ENCODE measurements at regions not wholly inside any gene's neighbourhood (a gene's known extent, or its start where the extent isn't known, plus 50 kb on each side); places are given as distances from the start of the nearest gene placed in this dataset.

DNA sequence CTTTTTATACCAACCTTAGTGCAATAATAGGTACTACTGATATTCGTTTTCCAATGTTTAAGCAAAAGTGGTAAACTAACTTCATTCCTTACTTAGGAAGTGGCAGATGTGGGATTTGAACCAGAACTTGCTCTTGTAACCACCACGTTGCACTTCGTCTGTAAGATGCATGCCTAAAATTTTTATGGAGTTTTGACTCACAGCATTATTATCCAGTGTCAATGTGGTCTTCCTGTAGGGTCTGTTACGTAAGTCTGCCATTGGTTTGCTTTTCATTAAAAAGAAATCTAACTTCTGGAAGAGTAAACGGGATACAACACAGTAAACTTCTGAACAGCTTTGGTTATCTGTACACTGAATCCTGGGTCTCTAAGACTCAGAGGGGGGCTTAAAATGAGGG is 521.0 kb upstream of the WWC1 start:
- no peak for DNase-seq (ENCODE audit: low spot score)
- Histone ChIP-seq H2AFZ (ENCODE audit: low read length) (no peak overlapping the region), H3K4me2 (ENCODE audit: low read length) (no peak overlapping the region), H3K36me3 (ENCODE audit: insufficient read depth, low read length) (no peaks in the 10 kb centered on the region), H3K27ac (ENCODE audit: low read depth, low read length, poor library complexity, severe bottlenecking) (no peak overlapping the region), H3K4me1 (ENCODE audit: insufficient read depth, low read length, poor library complexity, severe bottlenecking) (no peaks in the 10 kb centered on the region), H3K9me2 (ENCODE audit: insufficient read depth, low read length) (no peaks in the 10 kb centered on the region), H3K4me3 (ENCODE audit: low read depth, low read length, poor library complexity, severe bottlenecking) (no peak overlapping the region), H3K9me3 (ENCODE audit: low read length) (no peaks in the 10 kb centered on the region), H4K20me1 (ENCODE audit: insufficient read depth, low read length) (no peaks in the 10 kb centered on the region), H3K79me2 (ENCODE audit: insufficient read depth, low read depth, low read length) (no peaks in the 10 kb centered on the region)
- no peak for TF ChIP-seq EZH2phosphoT487 (IDR thresholded peaks at IDR 0.05; ENCODE audit: borderline replicate concordance, low read depth, low read length)
- TF ChIP-seq, protein P1, sequence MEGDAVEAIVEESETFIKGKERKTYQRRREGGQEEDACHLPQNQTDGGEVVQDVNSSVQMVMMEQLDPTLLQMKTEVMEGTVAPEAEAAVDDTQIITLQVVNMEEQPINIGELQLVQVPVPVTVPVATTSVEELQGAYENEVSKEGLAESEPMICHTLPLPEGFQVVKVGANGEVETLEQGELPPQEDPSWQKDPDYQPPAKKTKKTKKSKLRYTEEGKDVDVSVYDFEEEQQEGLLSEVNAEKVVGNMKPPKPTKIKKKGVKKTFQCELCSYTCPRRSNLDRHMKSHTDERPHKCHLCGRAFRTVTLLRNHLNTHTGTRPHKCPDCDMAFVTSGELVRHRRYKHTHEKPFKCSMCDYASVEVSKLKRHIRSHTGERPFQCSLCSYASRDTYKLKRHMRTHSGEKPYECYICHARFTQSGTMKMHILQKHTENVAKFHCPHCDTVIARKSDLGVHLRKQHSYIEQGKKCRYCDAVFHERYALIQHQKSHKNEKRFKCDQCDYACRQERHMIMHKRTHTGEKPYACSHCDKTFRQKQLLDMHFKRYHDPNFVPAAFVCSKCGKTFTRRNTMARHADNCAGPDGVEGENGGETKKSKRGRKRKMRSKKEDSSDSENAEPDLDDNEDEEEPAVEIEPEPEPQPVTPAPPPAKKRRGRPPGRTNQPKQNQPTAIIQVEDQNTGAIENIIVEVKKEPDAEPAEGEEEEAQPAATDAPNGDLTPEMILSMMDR (conservative IDR thresholded peaks at IDR 0.05; ENCODE audit: low read length): no peak
- ChIA-PET POLR2A (no interaction called here), CTCF (ENCODE audit: unreplicated experiment) (no interaction called here)
- no TSS peak for BruUV-seq (replicated peaks)
- intact Hi-C loops (cut with micrococcal nuclease; ENCODE audit: unreplicated experiment): no loop called here

DNA sequence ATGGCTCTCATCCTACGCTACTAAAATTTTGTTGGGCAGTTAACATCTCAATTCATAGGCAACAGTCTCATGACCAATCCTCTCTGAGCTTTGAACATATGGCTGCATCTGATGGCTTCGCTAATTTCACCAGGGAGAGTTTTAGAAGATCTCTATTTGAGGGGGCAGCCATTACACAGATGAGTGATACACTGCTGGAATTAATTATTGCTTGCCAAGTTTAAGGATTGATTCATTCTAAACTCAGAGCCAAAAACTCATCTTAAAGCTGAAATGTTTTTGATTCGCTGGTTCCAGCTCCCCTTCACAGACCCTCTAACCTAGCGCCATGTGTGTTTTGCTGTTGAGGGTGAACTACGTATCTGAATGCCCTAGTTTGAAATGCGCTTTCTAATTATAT is 519.9 kb upstream of the WWC1 start:
- intact Hi-C loops (cut with micrococcal nuclease; ENCODE audit: unreplicated experiment): no loop called here
- no peaks in the 10 kb centered on the region for H3K9me3 ChIP-seq (ENCODE audit: low read length)
- TF ChIP-seq, protein P1 (conservative IDR thresholded peaks at IDR 0.05; ENCODE audit: low read length): no peak
- no peak for TF ChIP-seq EZH2phosphoT487 (IDR thresholded peaks at IDR 0.05; ENCODE audit: borderline replicate concordance, low read depth, low read length)
- no peak overlapping the region for H3K4me3 ChIP-seq (ENCODE audit: low read depth, low read length, poor library complexity, severe bottlenecking)
- DNase-seq (ENCODE audit: low spot score): no peak
- no peak overlapping the region for H3K27ac ChIP-seq (ENCODE audit: low read depth, low read length, poor library complexity, severe bottlenecking)
- H3K36me3 ChIP-seq (ENCODE audit: insufficient read depth, low read length): no peaks in the 10 kb centered on the region
- no peaks in the 10 kb centered on the region for H3K79me2 ChIP-seq (ENCODE audit: insufficient read depth, low read depth, low read length)
- ChIA-PET POLR2A (no interaction called here), CTCF (ENCODE audit: unreplicated experiment) (no interaction called here)
- no peak overlapping the region for H2AFZ ChIP-seq (ENCODE audit: low read length)
- no peak overlapping the region for H3K4me2 ChIP-seq (ENCODE audit: low read length)
- no peaks in the 10 kb centered on the region for H4K20me1 ChIP-seq (ENCODE audit: insufficient read depth, low read length)
- H3K9me2 ChIP-seq (ENCODE audit: insufficient read depth, low read length): no peaks in the 10 kb centered on the region
- no TSS peak for BruUV-seq (replicated peaks)
- no peaks in the 10 kb centered on the region for H3K4me1 ChIP-seq (ENCODE audit: insufficient read depth, low read length, poor library complexity, severe bottlenecking)

DNA sequence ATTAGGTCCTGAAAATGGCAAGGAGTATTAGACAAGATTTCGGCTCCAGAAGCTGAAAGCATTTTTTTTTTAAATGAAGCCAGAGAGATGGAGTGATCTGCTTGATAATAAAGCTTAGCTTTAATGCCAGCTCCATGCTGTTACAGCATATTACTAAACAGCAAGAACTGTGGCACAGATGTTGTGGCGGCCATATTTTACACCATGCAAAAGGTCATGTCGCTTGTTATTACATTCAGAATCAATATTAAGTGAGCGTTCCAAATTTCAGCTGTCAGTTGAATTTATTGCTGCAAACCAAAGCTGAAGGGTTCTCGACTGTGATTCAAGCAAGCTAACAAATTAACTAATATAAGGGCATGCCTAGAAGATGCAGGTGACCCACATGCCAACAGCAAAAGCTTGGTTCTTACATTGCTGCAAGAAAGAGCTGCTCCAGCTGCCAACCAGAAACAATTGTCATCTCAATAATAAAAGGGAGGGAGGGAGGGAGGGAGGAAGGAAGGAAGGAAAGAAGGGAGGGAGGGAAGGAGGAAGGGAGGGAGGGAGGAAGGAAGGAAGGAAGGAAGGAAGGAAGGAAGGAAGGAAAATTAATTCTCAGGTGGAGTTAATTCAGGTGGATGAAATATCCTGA is 517.7 kb upstream of the WWC1 start:
- Histone ChIP-seq H3K9me3 (ENCODE audit: low read length) (no peaks in the 10 kb centered on the region), H3K79me2 (ENCODE audit: insufficient read depth, low read depth, low read length) (no peaks in the 10 kb centered on the region), H4K20me1 (ENCODE audit: insufficient read depth, low read length) (no peaks in the 10 kb centered on the region), H3K27ac (ENCODE audit: low read depth, low read length, poor library complexity, severe bottlenecking) (no peak overlapping the region), H3K36me3 (ENCODE audit: insufficient read depth, low read length) (no peaks in the 10 kb centered on the region), H3K4me1 (ENCODE audit: insufficient read depth, low read length, poor library complexity, severe bottlenecking) (no peaks in the 10 kb centered on the region), H3K4me2 (ENCODE audit: low read length) (no peak overlapping the region), H2AFZ (ENCODE audit: low read length) (no peak overlapping the region), H3K9me2 (ENCODE audit: insufficient read depth, low read length) (no peaks in the 10 kb centered on the region), H3K4me3 (ENCODE audit: low read depth, low read length, poor library complexity, severe bottlenecking) (no peak overlapping the region)
- no peak for DNase-seq (ENCODE audit: low spot score)
- TF ChIP-seq EZH2phosphoT487 (IDR thresholded peaks at IDR 0.05; ENCODE audit: borderline replicate concordance, low read depth, low read length): no peak
- TF ChIP-seq, protein P1 (conservative IDR thresholded peaks at IDR 0.05; ENCODE audit: low read length): no peak
- ChIA-PET POLR2A (interaction anchor here (0.8 to 0.9 kb wide), 2 partner anchors 9 to 10 kb away, joined by 3 read pairs; no protein-coding TSS in a partner anchor), CTCF (ENCODE audit: unreplicated experiment) (no interaction called here)
- no TSS peak for BruUV-seq (replicated peaks)
- intact Hi-C loops (cut with micrococcal nuclease; ENCODE audit: unreplicated experiment): no loop called here
